A673 (cell line): ENCODE measurements at regions not wholly inside any gene's neighbourhood (a gene's known extent, or its start where the extent isn't known, plus 50 kb on each side); places are given as distances from the start of the nearest gene placed in this dataset.

Source experiments
- EZH2 ChIP-seq: fragments of 200-600 bp; sonication (generic); IDR thresholded peaks from 2 replicates; pipeline ENCODE4 v1.6.1; 2017; ENCODE audit warnings: borderline replicate concordance, low read depth, mild to moderate bottlenecking, mixed read lengths, antibody characterized with exemption, low read length; ENCODE audit not compliant: poor library complexity, severe bottlenecking
- TF ChIP-seq, protein P1 (sequence below): fragments of 300-800, 200-600 bp; sonication (generic); conservative IDR thresholded peaks from 2 replicates; pipeline ENCODE4 v1.5.1; 2017; ENCODE audit warnings: low read depth, mild to moderate bottlenecking, antibody characterized with exemption, low read length, moderate library complexity, mixed read lengths

DNA sequence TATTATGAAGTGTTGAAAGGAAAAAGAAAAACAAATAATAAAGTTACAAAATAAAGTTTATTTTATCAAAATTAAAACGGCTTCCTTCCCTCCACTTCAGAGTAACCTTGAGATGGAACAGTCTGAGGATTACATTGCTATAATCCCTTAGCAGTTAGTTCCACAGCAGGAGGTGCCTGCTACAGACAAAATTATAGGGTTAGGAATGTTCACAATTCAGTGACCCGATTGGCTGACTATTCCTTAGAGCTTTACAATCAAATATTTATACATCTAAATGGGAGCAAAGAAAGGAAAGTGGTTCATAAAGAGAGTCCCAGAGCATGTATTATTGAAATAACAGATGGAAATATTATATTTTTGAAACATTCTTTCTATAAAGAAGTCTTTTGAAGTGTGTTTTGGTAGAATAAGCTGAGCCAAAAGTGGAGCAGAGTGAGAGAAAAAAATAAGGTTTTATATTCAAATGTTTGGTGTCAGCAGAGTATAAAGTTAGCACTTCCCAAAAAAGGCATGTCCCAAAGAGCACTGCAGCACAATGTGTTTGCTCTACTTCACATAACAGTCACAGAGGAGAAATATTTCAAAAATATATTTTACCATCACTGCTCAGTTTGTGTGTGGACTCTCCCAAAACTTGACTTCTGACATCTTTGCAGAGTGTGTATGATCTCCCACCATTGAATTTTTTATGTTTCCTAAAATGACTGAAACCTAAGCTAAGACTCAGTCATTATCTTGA lies 71.4 kb upstream of the GORAB start:
- TF ChIP-seq, protein P1, sequence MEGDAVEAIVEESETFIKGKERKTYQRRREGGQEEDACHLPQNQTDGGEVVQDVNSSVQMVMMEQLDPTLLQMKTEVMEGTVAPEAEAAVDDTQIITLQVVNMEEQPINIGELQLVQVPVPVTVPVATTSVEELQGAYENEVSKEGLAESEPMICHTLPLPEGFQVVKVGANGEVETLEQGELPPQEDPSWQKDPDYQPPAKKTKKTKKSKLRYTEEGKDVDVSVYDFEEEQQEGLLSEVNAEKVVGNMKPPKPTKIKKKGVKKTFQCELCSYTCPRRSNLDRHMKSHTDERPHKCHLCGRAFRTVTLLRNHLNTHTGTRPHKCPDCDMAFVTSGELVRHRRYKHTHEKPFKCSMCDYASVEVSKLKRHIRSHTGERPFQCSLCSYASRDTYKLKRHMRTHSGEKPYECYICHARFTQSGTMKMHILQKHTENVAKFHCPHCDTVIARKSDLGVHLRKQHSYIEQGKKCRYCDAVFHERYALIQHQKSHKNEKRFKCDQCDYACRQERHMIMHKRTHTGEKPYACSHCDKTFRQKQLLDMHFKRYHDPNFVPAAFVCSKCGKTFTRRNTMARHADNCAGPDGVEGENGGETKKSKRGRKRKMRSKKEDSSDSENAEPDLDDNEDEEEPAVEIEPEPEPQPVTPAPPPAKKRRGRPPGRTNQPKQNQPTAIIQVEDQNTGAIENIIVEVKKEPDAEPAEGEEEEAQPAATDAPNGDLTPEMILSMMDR = no peak
- TF ChIP-seq EZH2 = no peak
